Upper lobe of left lung (tissue), 6 donors: ENCODE measurements at regions not wholly inside any gene's neighbourhood (a gene's known extent, or its start where the extent isn't known, plus 50 kb on each side); places are given as distances from the start of the nearest gene placed in this dataset.

Experiments used
- ATAC-seq, 2 donors: fragments of 200-7000 bp; cut with Tn5 transposase; one replicate each; pipeline ENCODE4 v1.9.1; 2022; ENCODE audit warnings: mild to moderate bottlenecking in 2 of 2, moderate library complexity in 2 of 2; ENCODE audit not compliant: low FRiP score in 2 of 2
- DNase-seq, 2 donors: peaks; one replicate each; pipeline ENCODE4 v3.0.0-alpha.2; 2019 to 2020
- H3K27ac ChIP-seq, 4 donors: fragments of 200-600 bp; sonication (generic); one replicate each; pipeline ENCODE4 v1.5.1; 2016 to 2019
- H3K27me3 ChIP-seq, 4 donors: fragments of 200-600 bp; sonication (generic); one replicate each; pipeline ENCODE4 v1.5.1; 2017 to 2019
- H3K36me3 ChIP-seq, 4 donors: fragments of 200-600 bp; sonication (generic); one replicate each; pipeline ENCODE4 v1.5.1; 2016 to 2019
- H3K4me1 ChIP-seq, 4 donors: fragments of 200-600 bp; sonication (generic); one replicate each; pipeline ENCODE4 v1.5.1; 2018 to 2019
- H3K4me3 ChIP-seq, 4 donors: fragments of 200-600 bp; sonication (generic); one replicate each; pipeline ENCODE4 v1.5.1; 2017 to 2019; ENCODE audit warnings: mild to moderate bottlenecking in 2 of 4, moderate library complexity in 1 of 4
- H3K9me3 ChIP-seq, 4 donors: fragments of 200-600 bp; sonication (generic); one replicate each; pipeline ENCODE4 v1.5.1; 2018 to 2019
- EP300 ChIP-seq, 4 donors: sonication (generic); formaldehyde crosslinking; IDR thresholded peaks; one replicate each; pipeline ENCODE4 v1.5.1; 2017; ENCODE audit warnings: antibody characterized with exemption in 4 of 4, control low read depth in 2 of 4
- POLR2A ChIP-seq, 4 donors: fragments of 450-650 bp; IDR thresholded peaks; one replicate each; pipeline ENCODE4 v1.5.1; 2016 to 2017; ENCODE audit warnings: antibody characterized with exemption in 4 of 4, mild to moderate bottlenecking in 2 of 4
- POLR2AphosphoS5 ChIP-seq, 2 donors: sonication (generic); formaldehyde crosslinking; IDR thresholded peaks; one replicate each; pipeline ENCODE4 v1.5.1; 2017; ENCODE audit warnings: antibody characterized with exemption in 2 of 2
- WGBS, 2 donors: methylation state at CpG; one replicate each; pipeline ENCODE4 v1.1.5; 2017 to 2018; 5-methylcytosine and 5-hydroxymethylcytosine counted together
- TF ChIP-seq, protein P1 (sequence below), 6 experiments: fragments of 450-650 bp in 4 of 6; fragments of 200-600 bp in 2 of 6; sonication (generic) in 2 of 6; IDR thresholded peaks; one replicate each; pipeline ENCODE4 v1.5.1; 2016 to 2019; ENCODE audit warnings: antibody characterized with exemption in 6 of 6
- donor health status: DM: no; HTN: no; CAD: no; lungs with moderate emphysema.
- donor health status: DM: no; HTN: yes; CAD: no; lungs with severe emphysema.

DNA sequence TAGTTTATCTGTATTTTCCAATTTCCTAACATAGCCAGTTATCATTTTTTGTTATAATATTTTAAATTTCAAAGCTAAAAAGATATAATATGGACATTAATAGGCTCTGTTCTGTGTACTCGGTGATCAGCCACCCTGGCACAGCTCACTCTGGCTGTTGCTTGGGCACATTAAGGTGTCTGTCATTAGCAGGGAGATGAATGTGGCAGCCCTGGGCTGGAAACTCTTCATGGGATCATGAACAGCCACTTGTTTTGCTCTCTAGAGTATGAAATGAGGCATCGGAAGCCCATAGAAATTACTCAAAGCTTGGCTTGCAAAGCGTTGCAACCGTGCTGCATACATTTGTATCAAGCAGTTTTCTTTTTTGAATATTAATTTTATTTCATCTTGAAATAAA lies 233.2 kb downstream of the DACT1 start:
- no peak overlapping the region for H3K27ac ChIP-seq
- H3K36me3 ChIP-seq, result no peaks in the 10 kb centered on the region
- H3K4me3 ChIP-seq, result no peak overlapping the region
- TF ChIP-seq POLR2AphosphoS5 (IDR thresholded peaks at IDR 0.05), result no peak
- no peak for TF ChIP-seq EP300 (IDR thresholded peaks at IDR 0.05)
- TF ChIP-seq POLR2A (IDR thresholded peaks at IDR 0.05), result no peak
- TF ChIP-seq, protein P1, sequence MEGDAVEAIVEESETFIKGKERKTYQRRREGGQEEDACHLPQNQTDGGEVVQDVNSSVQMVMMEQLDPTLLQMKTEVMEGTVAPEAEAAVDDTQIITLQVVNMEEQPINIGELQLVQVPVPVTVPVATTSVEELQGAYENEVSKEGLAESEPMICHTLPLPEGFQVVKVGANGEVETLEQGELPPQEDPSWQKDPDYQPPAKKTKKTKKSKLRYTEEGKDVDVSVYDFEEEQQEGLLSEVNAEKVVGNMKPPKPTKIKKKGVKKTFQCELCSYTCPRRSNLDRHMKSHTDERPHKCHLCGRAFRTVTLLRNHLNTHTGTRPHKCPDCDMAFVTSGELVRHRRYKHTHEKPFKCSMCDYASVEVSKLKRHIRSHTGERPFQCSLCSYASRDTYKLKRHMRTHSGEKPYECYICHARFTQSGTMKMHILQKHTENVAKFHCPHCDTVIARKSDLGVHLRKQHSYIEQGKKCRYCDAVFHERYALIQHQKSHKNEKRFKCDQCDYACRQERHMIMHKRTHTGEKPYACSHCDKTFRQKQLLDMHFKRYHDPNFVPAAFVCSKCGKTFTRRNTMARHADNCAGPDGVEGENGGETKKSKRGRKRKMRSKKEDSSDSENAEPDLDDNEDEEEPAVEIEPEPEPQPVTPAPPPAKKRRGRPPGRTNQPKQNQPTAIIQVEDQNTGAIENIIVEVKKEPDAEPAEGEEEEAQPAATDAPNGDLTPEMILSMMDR (IDR thresholded peaks at IDR 0.05), result no peak
- WGBS, 2 donors, result 92% methylated on average over 4 of the region's 4 CpGs
- no peaks in the 10 kb centered on the region for H3K27me3 ChIP-seq
- ATAC-seq (no peak), DNase-seq (no peak)
- no peaks in the 10 kb centered on the region for H3K4me1 ChIP-seq
- no peaks in the 10 kb centered on the region for H3K9me3 ChIP-seq

DNA sequence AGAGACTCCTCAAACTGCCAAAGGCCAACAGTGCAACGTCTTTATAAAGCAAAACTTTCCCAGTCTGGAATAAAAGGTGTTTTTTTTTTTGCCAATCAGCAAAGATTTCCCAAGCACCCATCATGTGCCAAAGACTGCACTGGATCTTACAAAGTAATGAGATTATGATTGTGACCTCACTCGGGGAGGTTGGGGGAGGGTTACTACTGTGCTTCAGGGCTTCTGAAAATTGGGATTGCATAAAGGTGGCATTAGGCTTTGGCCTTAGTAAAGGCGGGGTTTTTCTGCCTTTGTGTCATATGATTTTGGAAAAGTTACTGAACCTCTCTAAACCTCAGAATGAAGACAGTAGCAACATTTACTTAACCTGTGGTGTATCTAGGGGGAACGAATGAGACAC lies 233.8 kb downstream of the DACT1 start:
- WGBS, 2 donors, result 73 to 81% methylated on average over 4 of the region's 4 CpGs
- Histone ChIP-seq H3K36me3 (no peaks in the 10 kb centered on the region), H3K4me3 (no peak overlapping the region), H3K9me3 (no peaks in the 10 kb centered on the region), H3K4me1 (no peaks in the 10 kb centered on the region), H3K27me3 (no peaks in the 10 kb centered on the region), H3K27ac (no peak overlapping the region)
- DNase-seq (no peak), ATAC-seq (no peak)
- TF ChIP-seq POLR2A (IDR thresholded peaks at IDR 0.05) (no peak), EP300 (IDR thresholded peaks at IDR 0.05) (no peak)
- TF ChIP-seq, protein P1 (IDR thresholded peaks at IDR 0.05), result no peak

DNA sequence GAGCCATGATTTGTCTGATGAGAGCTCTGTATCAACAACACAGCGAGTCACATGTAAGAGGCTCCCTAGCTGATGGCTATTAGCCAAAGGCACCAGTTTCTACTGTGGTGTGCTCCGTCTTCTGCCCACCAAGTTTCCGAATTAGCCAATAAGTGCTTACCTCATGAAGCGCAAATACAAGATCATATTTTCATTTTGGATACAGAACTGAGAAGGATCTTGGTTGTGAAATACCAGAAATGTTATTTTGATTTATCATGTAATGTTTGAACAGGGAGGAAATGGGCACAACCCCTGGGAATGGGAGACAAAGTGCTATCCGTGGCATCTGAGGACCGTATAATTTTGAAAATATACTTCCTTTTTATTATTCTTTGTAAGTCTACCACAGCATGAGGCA lies 234.3 kb downstream of the DACT1 start:
- DNase-seq (no peak), ATAC-seq (no peak)
- Histone ChIP-seq H3K36me3 (no peaks in the 10 kb centered on the region), H3K27me3 (no peaks in the 10 kb centered on the region), H3K4me3 (no peak overlapping the region), H3K27ac (no peak overlapping the region), H3K9me3 (no peaks in the 10 kb centered on the region), H3K4me1 (no peaks in the 10 kb centered on the region)
- TF ChIP-seq POLR2AphosphoS5 (IDR thresholded peaks at IDR 0.05), result no peak
- TF ChIP-seq POLR2A (IDR thresholded peaks at IDR 0.05), result no peak
- TF ChIP-seq, protein P1 (IDR thresholded peaks at IDR 0.05), result no peak
- TF ChIP-seq EP300 (IDR thresholded peaks at IDR 0.05), result no peak
- 47 to 50% methylated on average over 6 of the region's 6 CpGs for WGBS, 2 donors

DNA sequence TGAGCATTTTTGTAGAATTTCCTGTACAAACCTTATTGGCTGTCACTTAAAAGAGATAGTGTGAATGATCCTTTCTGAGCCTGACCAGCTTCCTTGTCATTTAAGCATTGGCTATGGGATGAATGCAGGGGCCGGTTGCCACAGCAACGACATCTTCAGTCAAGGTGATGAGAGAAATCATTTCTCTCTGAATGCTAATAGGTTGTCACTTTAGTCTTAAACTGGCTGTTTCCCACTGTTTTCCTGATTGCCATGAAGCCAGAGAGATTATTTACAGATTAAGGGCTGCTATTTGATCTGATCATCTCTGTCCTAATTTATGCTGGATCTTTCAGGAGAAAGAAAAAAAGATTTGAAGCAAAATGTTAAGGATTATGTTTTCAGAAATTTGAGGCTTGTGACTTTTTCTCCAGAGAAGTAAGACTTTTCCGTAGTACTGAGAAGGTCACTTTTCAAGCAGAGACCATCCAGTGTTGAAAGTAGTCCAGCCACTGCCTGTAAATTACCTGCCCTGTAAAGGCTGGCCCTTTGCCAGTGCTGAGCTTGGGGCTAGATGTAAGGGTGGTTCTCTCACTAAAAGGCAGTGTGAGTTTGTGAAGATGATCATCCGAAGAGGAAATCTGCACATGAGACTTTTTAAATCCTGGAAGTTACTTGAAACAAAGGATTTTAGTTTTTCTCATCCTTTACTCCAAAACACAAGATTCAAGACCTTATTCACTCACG lies 235.6 kb downstream of the DACT1 start:
- no peak for DNase-seq
- 75 to 79% methylated on average over 5 of the region's 5 CpGs for WGBS, 2 donors

More for the DNA sequence above, 235.6 kb downstream of the DACT1 start:
- Histone ChIP-seq H3K36me3 (no peaks in the 10 kb centered on the region), H3K4me3 (no peak overlapping the region), H3K4me1 (no peaks in the 10 kb centered on the region), H3K27ac (no peak overlapping the region), H3K9me3 (no peaks in the 10 kb centered on the region), H3K27me3 (no peaks in the 10 kb centered on the region)
- ATAC-seq, result no peak
- TF ChIP-seq POLR2A (IDR thresholded peaks at IDR 0.05) (no peak), EP300 (IDR thresholded peaks at IDR 0.05) (no peak), POLR2AphosphoS5 (IDR thresholded peaks at IDR 0.05) (no peak)
- TF ChIP-seq, protein P1 (IDR thresholded peaks at IDR 0.05), result no peak
